Left lung (tissue), 4 donors: ENCODE measurements at regions not wholly inside any gene's neighbourhood (a gene's known extent, or its start where the extent isn't known, plus 50 kb on each side); places are given as distances from the start of the nearest gene placed in this dataset.

Experiments
- ATAC-seq: fragments of 200-7000 bp; cut with Tn5 transposase; one replicate; pipeline ENCODE4 v1.9.1; 2020; ENCODE audit warnings: moderate library complexity
- DNase-seq, 4 donors: peaks; one replicate each; pipeline ENCODE4 v3.0.0-alpha.2; 2013 to 2020
- H3K27ac ChIP-seq, 2 donors: fragments of 200-600 bp; sonication (generic) in 1 of 2; one replicate each; pipeline versions ENCODE4 v1.5.0 to v1.8.0; 2020 to 2021
- H3K27me3 ChIP-seq, 2 donors: fragments of 200-600 bp; sonication (generic) in 1 of 2; one replicate each; pipeline versions ENCODE4 v1.5.0 to v1.8.0; 2020 to 2021
- H3K36me3 ChIP-seq, 2 donors: fragments of 200-600 bp; sonication (generic) in 1 of 2; one replicate each; pipeline versions ENCODE4 v1.5.0 to v1.8.0; 2020 to 2021
- H3K4me1 ChIP-seq, 2 donors: fragments of 200-600 bp; one replicate each; pipeline ENCODE4 v1.8.0; 2021
- H3K4me3 ChIP-seq, 2 donors: fragments of 200-600 bp; sonication (generic) in 1 of 2; one replicate each; pipeline versions ENCODE4 v1.5.0 to v1.8.0; 2020 to 2021; ENCODE audit warnings: mild to moderate bottlenecking in 1 of 2
- H3K9me3 ChIP-seq, 2 donors: fragments of 200-600 bp; sonication (generic) in 1 of 2; one replicate each; pipeline versions ENCODE4 v1.5.0 to v1.8.0; 2020 to 2021
- intact Hi-C, 2 donors: fragments of 100-400 bp; cut with DNase I; formaldehyde crosslinking; loops; one replicate each; pipeline versions ENCODE4 v1.11.2 to v1.14.2; 2022
- TF ChIP-seq, protein P1 (sequence below), 2 donors: fragments of 200-600 bp; sonication (generic) in 1 of 2; IDR thresholded peaks; one replicate each; pipeline versions ENCODE4 v1.5.0 to v1.8.0; 2021; ENCODE audit warnings: antibody characterized with exemption in 2 of 2
- donor health status: DM: no; HTN: yes; CAD: no.
- donor health status: DM: no; HTN: no; CAD: no.

DNA sequence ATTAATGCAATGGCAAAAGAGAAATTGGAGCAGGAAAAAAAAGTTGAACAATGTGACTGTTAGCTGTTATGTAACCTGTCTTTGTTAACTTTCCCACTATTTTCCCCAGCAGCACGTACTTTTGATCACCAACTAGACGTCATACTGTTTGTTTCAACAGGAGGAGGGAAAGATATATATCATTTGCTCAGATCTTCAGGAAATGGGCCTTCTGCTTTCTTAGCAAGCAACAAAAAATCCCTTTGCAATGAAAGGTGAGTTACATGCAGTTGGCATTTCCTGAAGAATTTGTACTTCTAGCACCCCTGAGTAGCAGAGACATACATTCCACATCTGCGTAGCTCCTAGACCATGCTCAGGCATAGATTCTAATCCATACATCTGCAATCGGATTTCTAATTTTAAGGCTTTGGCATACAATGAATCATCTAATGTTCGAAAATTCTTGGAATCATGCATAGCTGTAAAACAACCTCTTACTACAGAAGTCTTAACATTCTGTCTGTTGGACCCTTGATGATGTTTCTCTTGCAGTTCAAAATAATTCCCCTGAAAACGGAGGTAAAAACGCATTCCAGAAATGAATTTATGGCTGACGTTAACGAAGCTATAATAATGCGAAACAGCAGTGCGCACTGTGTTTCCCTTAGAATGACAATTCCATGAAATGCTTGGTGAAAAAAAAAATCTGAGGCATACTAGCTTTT is 286.9 kb upstream of the MGMT start:
- no peak overlapping the region for H3K27ac ChIP-seq
- H3K36me3 ChIP-seq, result no peaks in the 10 kb centered on the region
- H3K4me3 ChIP-seq, result no peak overlapping the region
- DNase-seq (no peak), ATAC-seq (no peak)
- H3K4me1 ChIP-seq, result no peaks in the 10 kb centered on the region
- TF ChIP-seq, protein P1, sequence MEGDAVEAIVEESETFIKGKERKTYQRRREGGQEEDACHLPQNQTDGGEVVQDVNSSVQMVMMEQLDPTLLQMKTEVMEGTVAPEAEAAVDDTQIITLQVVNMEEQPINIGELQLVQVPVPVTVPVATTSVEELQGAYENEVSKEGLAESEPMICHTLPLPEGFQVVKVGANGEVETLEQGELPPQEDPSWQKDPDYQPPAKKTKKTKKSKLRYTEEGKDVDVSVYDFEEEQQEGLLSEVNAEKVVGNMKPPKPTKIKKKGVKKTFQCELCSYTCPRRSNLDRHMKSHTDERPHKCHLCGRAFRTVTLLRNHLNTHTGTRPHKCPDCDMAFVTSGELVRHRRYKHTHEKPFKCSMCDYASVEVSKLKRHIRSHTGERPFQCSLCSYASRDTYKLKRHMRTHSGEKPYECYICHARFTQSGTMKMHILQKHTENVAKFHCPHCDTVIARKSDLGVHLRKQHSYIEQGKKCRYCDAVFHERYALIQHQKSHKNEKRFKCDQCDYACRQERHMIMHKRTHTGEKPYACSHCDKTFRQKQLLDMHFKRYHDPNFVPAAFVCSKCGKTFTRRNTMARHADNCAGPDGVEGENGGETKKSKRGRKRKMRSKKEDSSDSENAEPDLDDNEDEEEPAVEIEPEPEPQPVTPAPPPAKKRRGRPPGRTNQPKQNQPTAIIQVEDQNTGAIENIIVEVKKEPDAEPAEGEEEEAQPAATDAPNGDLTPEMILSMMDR (IDR thresholded peaks at IDR 0.05), result no peak
- no peaks in the 10 kb centered on the region for H3K9me3 ChIP-seq
- H3K27me3 ChIP-seq, result peaks cover 0 to 12% of the 10 kb centered on the region in 2 donors
- intact Hi-C loops, result no loop called here

GRCh38 chr10:129184196-129184595 is 282.8 kb upstream of the MGMT start:
- TF ChIP-seq, protein P1 (IDR thresholded peaks at IDR 0.05), result no peak
- ATAC-seq, result no peak
- intact Hi-C loops, result no loop called here
- Histone ChIP-seq H3K4me3 (no peak overlapping the region), H3K4me1 (no peaks in the 10 kb centered on the region), H3K36me3 (no peaks in the 10 kb centered on the region), H3K27me3 (peaks cover 0 to 6% of the 10 kb centered on the region in 2 donors), H3K27ac (no peak overlapping the region), H3K9me3 (peaks cover 0 to 5% of the 10 kb centered on the region in 2 donors)
- no peak for DNase-seq

- H3K4me1 ChIP-seq, result no peaks in the 10 kb centered on the region
These were observed 279.7 kb upstream of the MGMT start for GRCh38 chr10:129187331-129187730.

DNA sequence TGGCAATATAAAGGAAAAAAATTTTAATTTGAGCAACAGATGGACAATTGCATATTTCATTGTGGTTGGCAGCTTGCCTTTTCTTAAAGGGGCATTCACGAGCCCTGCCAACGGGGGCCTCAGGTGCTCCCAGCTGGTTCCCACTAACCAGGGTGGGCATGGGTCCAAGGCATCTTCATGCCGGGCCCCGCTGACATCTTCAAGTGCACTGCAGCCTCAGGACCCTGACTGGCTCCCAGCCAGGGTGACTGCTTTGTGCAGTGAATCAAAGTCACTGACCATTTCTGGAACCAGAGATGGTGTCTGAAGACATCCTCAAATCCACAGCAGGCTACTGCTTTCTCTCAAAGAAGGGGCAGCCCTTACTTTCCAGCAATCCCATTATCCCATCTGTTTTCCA is 275.2 kb upstream of the MGMT start:
- Histone ChIP-seq H3K27me3 (peaks cover 11 to 41% of the 10 kb centered on the region in 2 donors), H3K4me1 (no peaks in the 10 kb centered on the region), H3K27ac (no peak overlapping the region), H3K4me3 (no peak overlapping the region), H3K9me3 (peaks cover 0 to 5% of the 10 kb centered on the region in 2 donors), H3K36me3 (no peaks in the 10 kb centered on the region)
- ATAC-seq (no peak), DNase-seq (no peak)
- intact Hi-C loops, result no loop called here
- TF ChIP-seq, protein P1 (IDR thresholded peaks at IDR 0.05), result no peak

More at GRCh38 chr10:129187331-129187730, 279.7 kb upstream of the MGMT start:
- no peak overlapping the region for H3K27ac ChIP-seq
- peaks cover 0 to 5% of the 10 kb centered on the region in 2 donors for H3K9me3 ChIP-seq
- ATAC-seq (no peak), DNase-seq (no peak)
- TF ChIP-seq, protein P1 (IDR thresholded peaks at IDR 0.05), result no peak
- peaks cover 11 to 16% of the 10 kb centered on the region in 2 donors for H3K27me3 ChIP-seq
- H3K36me3 ChIP-seq, result no peaks in the 10 kb centered on the region
- intact Hi-C loops, result no loop called here
- no peak overlapping the region for H3K4me3 ChIP-seq

GRCh38 chr10:129192344-129193128 is 274.5 kb upstream of the MGMT start:
- intact Hi-C loops, result no loop called here
- Histone ChIP-seq H3K4me1 (no peaks in the 10 kb centered on the region), H3K27ac (no peak overlapping the region), H3K4me3 (no peak overlapping the region), H3K9me3 (peaks cover 0 to 3% of the 10 kb centered on the region in 2 donors), H3K36me3 (no peaks in the 10 kb centered on the region), H3K27me3 (peaks cover 11 to 41% of the 10 kb centered on the region in 2 donors)
- TF ChIP-seq, protein P1 (IDR thresholded peaks at IDR 0.05), result no peak
- ATAC-seq (peak; percentile 41), DNase-seq (no peak)
